Activated T-helper 2 cell treated with anti-CD3 and anti-CD28 coated beads, Interferon-gamma antibody, Interleukin-2, Interleukin-4, amounts not matched to agents 10 μg/mL and 5 μg/mL and 100 μg/mL, durations not matched to agents 14 hours and 24 hours and 36 hours (primary cell): ENCODE measurements at regions not wholly inside any gene's neighbourhood (a gene's known extent, or its start where the extent isn't known, plus 50 kb on each side); places are given as distances from the start of the nearest gene placed in this dataset.
"Not testable (repeated sequence)": the region's sequence is repeated elsewhere in the genome, so short reads cannot be mapped to it uniquely, and the experiment has no call there.

Experiments
- DNase-seq: peaks from one replicate; pipeline ENCODE4 v3.0.0; 2021; ENCODE audit warnings: low spot score
- H3K27ac Mint-ChIP-seq: one replicate; pipeline ENCODE4 v1.8.0; 2021; ENCODE audit warnings: mixed read lengths
- H3K27me3 Mint-ChIP-seq: one replicate; pipeline ENCODE4 v1.8.0; 2021; ENCODE audit warnings: low read depth, mixed read lengths
- H3K36me3 Mint-ChIP-seq: one replicate; pipeline ENCODE4 v1.8.0; 2021; ENCODE audit warnings: low read depth, mixed read lengths
- H3K4me1 Mint-ChIP-seq: one replicate; pipeline ENCODE4 v1.8.0; 2021; ENCODE audit warnings: low read depth, mixed read lengths
- H3K4me3 Mint-ChIP-seq: one replicate; pipeline ENCODE4 v1.8.0; 2021; ENCODE audit warnings: low read depth, mild to moderate bottlenecking, moderate library complexity, mixed read lengths
- H3K9me3 Mint-ChIP-seq: one replicate; pipeline ENCODE4 v1.8.0; 2021; ENCODE audit warnings: mixed read lengths
- intact Hi-C: fragments of 100-400 bp; cut with micrococcal nuclease; formaldehyde crosslinking; loops from one replicate; pipeline ENCODE4 v1.15.1; 2023

DNA sequence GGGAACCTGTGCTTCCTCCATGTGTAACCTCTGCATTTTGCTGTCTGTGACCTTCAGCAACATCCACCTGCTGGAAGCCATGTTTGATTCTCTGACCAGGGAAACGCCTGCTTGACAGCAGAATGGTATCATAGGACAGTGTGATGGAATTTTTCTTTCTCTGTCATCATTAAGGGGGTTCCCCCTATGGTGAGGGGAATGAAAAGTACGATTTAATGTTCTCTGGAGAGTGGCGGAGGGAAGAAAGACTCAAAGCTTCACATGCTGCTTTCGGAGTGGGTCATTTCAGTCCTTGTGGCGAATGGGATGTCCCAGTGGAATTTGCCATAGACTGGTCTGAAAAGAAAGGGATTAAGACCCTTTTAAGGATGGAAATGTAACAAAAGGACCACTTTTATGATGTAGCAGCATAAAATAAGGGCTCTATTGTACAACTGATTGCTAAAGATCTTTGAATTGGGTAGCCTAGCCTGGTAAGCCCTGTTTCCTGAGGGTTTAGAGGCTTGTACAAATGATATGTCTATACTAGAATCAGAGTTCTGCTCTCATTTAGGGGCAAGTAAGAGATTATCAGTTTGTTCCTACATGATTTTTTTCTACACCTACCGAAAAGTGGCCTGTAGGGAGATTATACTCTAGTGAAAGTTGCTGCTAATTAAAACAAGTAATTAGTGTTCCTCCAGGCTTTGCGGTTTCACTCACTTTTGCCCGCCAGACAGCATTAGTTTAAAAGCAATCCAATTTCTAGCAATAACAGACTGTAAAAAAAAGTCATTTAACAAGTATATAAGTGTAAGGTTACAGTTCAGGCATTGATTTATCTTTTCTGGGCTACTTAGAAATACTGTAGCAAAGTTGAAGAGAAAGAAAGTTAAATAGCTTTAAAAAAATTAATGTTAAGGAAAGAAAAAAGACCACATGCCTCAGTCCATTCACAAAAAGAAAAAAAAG is 904.5 kb downstream of the NR2F1-AS1 start:
- intact Hi-C loops: no loop called here
- H3K9me3 Mint-ChIP-seq: no peaks in the 10 kb centered on the region
- H3K27me3 Mint-ChIP-seq: no peaks in the 10 kb centered on the region
- H3K4me3 Mint-ChIP-seq: no peak overlapping the region
- DNase-seq: no peak
- no peaks in the 10 kb centered on the region for H3K36me3 Mint-ChIP-seq
- no peaks in the 10 kb centered on the region for H3K4me1 Mint-ChIP-seq
- no peak overlapping the region for H3K27ac Mint-ChIP-seq

DNA sequence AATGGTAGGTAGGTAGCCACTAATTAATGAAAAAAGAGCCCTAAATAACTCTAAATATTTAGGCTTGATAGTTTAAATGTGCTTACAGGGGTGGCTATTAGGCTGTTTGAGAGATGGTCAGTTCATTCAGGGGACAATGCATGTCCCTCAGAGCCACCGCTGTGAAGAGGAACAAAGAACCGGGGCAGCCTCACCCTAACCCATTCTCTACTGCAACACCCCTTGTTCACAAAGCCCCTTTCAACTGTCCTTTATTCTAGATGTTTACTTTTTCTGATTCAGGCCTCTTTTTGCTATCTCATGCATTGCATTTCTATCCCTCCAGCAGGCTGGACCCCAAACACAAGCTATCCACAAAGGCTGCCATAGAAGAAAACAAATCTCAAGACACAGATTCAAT is 906.7 kb downstream of the NR2F1-AS1 start:
- H3K9me3 Mint-ChIP-seq: no peaks in the 10 kb centered on the region
- H3K36me3 Mint-ChIP-seq: no peaks in the 10 kb centered on the region
- no peak for DNase-seq
- no peak overlapping the region for H3K27ac Mint-ChIP-seq
- intact Hi-C loops: no loop called here
- H3K4me3 Mint-ChIP-seq: no peak overlapping the region
- no peaks in the 10 kb centered on the region for H3K27me3 Mint-ChIP-seq
- no peaks in the 10 kb centered on the region for H3K4me1 Mint-ChIP-seq

DNA sequence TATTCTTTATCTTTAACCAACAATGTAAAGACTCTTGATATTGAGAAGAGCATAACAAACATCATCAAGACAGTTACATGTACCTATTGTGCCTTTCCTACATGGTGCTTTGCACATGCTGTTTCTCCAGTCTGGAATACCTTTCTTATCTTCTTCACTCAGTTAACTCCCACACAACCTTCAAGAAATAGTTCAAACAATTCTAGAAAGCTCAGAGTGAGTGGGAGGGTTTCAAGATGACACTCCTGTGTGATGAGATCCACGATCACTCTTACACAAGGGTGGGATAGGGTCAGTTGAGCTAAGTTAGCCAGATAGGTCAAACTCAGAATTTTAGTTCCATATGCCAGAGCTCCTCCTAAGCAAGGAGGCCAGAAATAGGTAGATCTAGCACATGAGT is 915.5 kb downstream of the NR2F1-AS1 start:
- no peaks in the 10 kb centered on the region for H3K4me1 Mint-ChIP-seq
- peaks cover 3% of the 10 kb centered on the region for H3K9me3 Mint-ChIP-seq
- intact Hi-C loops: no loop called here
- DNase-seq: no peak
- H3K27ac Mint-ChIP-seq: no peak overlapping the region
- H3K36me3 Mint-ChIP-seq: no peaks in the 10 kb centered on the region
- H3K4me3 Mint-ChIP-seq: no peak overlapping the region
- no peaks in the 10 kb centered on the region for H3K27me3 Mint-ChIP-seq

DNA sequence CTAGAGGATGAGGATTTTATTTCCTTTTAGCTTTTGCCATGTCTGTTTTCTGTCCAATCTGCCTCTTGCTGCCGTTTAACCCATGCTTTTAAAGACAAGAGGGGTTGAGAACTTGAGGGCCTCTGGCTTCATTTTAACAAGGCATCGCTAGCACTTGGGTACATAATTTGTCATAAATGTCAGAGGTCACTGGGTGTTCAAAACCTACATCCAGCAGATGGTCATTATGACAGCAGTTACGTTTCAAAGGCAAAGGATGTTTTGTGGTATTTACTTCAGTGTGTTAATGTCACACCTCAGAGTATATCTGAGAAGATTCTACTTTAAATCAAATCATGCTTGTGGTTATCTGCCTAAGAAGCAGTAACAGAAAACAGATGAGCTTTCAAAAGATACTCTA is 918.3 kb downstream of the NR2F1-AS1 start:
- Mint-ChIP-seq H3K4me1 (no peaks in the 10 kb centered on the region), H3K9me3 (peaks cover 7% of the 10 kb centered on the region), H3K36me3 (no peaks in the 10 kb centered on the region), H3K4me3 (no peak overlapping the region), H3K27me3 (no peaks in the 10 kb centered on the region), H3K27ac (no peak overlapping the region)
- no peak for DNase-seq
- intact Hi-C loops: no loop called here

DNA sequence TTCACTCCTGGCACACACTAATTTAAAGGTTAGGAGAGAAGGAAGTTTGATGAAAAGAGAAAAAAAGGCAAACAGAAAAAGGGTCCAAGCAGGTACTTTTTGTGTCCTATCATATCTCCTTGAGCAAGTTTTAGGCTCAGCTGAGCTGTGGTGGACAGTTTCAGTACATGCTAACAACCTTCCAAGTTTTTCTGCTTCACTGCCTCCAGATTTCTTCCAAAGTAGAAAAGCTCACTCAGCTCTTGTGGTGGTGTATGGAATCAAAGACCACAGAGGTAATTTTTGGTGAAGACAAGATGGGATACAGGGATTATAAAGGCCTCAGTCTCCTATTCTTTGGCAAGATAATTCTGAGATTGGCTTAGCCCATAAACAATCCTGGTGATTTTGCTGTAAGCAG is 921.8 kb downstream of the NR2F1-AS1 start:
- Mint-ChIP-seq H3K27me3 (no peaks in the 10 kb centered on the region), H3K4me3 (no peak overlapping the region), H3K4me1 (no peaks in the 10 kb centered on the region), H3K9me3 (peaks cover 13% of the 10 kb centered on the region), H3K27ac (no peak overlapping the region), H3K36me3 (no peaks in the 10 kb centered on the region)
- no peak for DNase-seq
- intact Hi-C loops: no loop called here

DNA sequence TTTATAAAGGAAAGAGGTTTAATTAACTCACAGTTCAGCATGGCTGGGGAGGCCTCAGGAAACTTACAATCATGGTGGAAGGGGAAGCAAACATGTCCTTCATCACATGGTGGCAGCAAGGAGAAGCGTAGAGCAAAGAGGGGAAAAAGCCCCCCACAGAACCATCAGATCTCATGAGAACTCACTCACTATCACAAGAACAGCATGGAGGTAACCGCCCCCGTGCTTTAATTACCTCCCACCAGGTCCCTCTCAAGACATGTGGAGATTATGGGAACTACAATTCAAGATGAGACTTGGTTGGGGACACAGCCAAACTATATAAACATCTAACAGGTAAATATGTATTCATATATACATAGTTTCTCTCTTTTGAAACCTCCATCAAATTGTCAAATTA is 926.4 kb downstream of the NR2F1-AS1 start:
- H3K36me3 Mint-ChIP-seq, H3K4me3 Mint-ChIP-seq, DNase-seq, intact Hi-C loops, H3K27ac Mint-ChIP-seq, H3K4me1 Mint-ChIP-seq, H3K27me3 Mint-ChIP-seq: not testable (repeated sequence)
- H3K9me3 Mint-ChIP-seq: peaks cover 13% of the 10 kb centered on the region

DNA sequence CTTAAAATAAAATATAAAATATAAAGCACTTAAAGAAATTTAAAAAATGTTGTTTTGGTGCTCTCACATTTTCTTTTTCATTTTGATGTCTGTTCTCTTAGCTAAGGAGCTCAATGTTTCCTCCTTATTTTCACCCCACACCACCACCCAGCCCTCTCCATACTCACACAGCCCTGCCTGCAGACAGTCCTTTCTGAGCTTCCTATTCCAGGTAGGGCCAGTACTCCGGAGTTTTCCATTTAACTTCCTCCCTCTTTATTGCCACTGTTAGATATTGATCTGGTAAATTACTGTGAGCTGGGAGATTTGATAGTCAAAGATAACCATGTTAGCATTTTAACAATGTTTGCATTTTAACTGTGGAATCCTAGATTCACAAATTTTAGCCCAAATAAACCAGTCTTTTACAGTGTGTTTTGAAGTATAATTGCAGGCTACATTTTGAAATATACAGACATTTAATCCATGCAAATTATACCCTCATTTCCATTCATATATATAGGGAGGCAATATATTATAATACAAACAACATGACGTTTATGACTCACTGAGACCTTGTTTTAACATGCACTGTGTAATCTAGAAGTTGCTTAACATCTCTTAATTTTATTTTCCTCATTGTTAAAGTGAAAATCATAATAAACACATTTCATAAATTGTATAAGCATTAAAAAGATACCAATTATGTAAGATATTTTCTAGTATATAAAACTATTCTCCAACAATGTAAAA is 927.1 kb downstream of the NR2F1-AS1 start:
- peaks cover 13% of the 10 kb centered on the region for H3K9me3 Mint-ChIP-seq
- no peaks in the 10 kb centered on the region for H3K36me3 Mint-ChIP-seq
- no peaks in the 10 kb centered on the region for H3K27me3 Mint-ChIP-seq
- H3K4me3 Mint-ChIP-seq: no peak overlapping the region
- DNase-seq: no peak
- H3K27ac Mint-ChIP-seq: no peak overlapping the region
- H3K4me1 Mint-ChIP-seq: no peaks in the 10 kb centered on the region
- intact Hi-C loops: no loop called here

DNA sequence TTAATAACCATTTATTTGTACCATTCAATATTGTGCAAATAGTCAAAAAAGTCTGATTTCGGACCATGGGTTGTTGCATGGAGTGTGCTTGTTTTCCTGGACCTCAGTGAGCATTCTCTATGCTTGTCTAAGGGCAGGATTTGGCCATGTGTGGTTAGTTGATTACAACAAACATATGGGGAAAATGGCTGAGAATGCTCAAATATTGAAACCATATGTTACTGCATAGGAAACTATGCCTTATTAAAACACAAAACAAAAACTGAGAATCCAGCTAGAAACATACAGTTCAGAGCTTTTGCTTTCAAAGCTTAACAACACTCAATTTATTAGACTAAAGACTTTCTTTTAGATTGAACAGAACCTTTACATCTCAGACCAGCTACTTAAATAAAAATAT is 928.3 kb downstream of the NR2F1-AS1 start:
- Mint-ChIP-seq H3K4me3 (no peak overlapping the region), H3K27me3 (no peaks in the 10 kb centered on the region), H3K9me3 (peaks cover 9% of the 10 kb centered on the region), H3K4me1 (no peaks in the 10 kb centered on the region), H3K36me3 (no peaks in the 10 kb centered on the region), H3K27ac (no peak overlapping the region)
- intact Hi-C loops: no loop called here
- no peak for DNase-seq

DNA sequence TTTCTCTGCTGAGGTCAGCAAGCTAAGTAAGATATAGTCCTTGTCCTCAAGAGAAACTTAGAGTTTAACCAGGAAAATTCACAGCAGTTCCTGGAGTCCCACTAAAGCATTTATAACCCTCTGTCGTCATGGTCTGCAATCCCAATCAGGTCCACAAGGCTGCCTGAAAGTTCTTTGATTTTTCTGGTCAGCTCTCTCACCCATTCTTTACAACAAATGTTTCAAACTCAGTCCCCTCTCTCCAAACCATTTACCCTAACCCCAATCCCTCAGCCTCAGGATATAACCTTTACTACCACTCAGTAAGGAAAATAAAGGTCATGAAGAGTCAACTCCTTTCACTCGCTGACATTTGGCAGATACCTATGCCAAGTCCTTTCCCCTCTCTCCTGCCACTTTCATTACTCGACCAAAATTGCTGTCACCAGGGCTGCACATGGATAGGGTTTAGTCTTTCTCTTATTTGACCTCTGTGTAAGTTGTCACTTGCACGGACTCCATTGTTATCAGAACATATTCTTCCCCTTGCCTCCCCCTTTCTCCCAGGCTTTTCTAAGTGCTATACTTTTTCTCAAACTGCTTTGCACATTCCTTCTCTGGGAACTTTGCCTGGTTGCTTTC is 936.6 kb downstream of the NR2F1-AS1 start:
- intact Hi-C loops: no loop called here
- Mint-ChIP-seq H3K9me3 (no peaks in the 10 kb centered on the region), H3K4me1 (no peaks in the 10 kb centered on the region), H3K27me3 (no peaks in the 10 kb centered on the region), H3K36me3 (no peaks in the 10 kb centered on the region), H3K4me3 (no peak overlapping the region), H3K27ac (no peak overlapping the region)
- DNase-seq: no peak

DNA sequence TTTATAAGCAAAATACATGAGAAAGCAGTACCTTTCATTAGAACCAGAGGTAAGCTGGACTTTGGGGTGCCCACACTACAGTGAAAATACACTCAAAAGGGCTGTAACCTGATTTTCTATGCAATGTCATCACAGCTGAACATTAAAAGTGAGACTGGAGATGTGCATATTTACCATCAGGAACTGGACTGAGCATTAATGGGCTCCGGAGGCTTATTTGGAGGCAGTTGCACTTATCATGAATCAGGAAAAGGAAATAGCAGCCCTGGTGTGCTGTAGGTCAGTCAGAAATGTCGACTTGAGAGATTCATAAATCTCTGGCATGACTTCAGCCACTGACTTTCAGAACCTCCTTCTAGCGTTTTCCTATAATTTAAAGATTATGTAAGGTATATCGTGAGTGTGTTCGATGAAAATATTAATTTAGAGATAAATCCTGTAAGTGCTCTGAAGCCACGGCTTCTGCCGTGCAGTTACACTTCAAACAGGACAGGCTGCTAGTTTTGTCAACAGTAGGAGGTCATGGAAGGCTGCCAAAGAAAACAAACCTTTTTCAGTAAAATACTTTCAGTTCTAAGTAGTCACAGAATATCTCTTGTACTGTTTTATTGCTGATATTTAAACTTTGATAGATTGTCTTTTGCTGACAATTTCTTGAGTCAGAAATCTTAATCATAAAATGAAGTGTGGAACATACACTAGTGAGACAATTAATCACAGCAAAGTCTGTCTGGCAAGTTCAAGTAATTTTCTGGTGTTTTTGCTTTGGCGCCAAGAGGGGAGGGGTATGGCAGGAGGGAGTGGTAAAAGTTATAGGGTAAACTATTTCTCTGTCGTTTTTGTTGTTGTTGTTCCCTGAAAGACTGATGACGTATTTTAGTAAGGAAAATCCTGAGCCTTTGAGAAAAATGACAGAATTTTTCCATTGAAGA is 939.7 kb downstream of the NR2F1-AS1 start:
- no peak overlapping the region for H3K4me3 Mint-ChIP-seq
- no peaks in the 10 kb centered on the region for H3K9me3 Mint-ChIP-seq
- intact Hi-C loops: no loop called here

DNA sequence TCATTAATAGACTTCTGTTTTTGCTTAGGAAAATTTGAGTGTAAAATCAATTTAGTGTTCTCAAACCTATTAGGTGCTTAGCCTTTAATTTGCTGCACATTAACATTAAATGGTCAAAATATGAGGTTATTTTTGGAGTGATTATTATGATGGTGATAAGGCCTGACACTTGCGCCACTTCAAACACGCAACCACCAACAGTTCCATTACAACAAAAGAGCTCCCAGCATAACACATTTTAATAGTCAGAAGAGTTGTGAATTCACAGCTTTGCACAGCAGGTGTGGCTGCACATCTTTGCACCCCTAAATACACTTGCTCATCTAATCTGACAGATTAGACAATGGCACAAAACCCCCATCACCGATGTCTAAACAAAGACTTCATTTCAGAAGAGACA is 940.7 kb downstream of the NR2F1-AS1 start:
- intact Hi-C loops: no loop called here
- DNase-seq: no peak
- Mint-ChIP-seq H3K36me3 (no peaks in the 10 kb centered on the region), H3K4me3 (no peak overlapping the region), H3K27ac (no peak overlapping the region), H3K27me3 (no peaks in the 10 kb centered on the region), H3K4me1 (no peaks in the 10 kb centered on the region), H3K9me3 (no peaks in the 10 kb centered on the region)

More for the DNA sequence above, 939.7 kb downstream of the NR2F1-AS1 start:
- no peak for DNase-seq
- Mint-ChIP-seq H3K4me1 (no peaks in the 10 kb centered on the region), H3K27ac (no peak overlapping the region), H3K27me3 (no peaks in the 10 kb centered on the region), H3K36me3 (no peaks in the 10 kb centered on the region)

DNA sequence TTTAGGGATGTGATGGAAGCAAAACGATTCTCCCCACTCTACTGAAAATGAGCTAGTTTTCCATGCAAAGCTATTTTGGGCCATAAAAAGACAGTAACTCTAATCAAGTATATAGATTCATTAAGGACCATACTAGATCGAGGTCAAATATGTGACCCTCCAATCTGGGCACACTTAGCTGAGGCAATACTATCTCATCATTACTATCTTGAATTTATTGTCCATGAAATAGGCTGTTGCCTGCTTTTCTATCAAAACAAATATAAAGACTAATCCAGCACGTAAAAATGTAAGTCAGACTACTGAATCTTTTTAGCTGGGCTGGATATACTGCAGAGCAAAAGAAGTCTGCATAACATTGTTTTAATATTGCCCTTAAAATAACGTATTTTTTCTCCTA is 943.1 kb downstream of the NR2F1-AS1 start:
- intact Hi-C loops: no loop called here
- H3K4me3 Mint-ChIP-seq: no peak overlapping the region
- H3K4me1 Mint-ChIP-seq: no peaks in the 10 kb centered on the region
- H3K27ac Mint-ChIP-seq: no peak overlapping the region
- no peaks in the 10 kb centered on the region for H3K36me3 Mint-ChIP-seq
- no peak for DNase-seq
- peaks cover 4% of the 10 kb centered on the region for H3K9me3 Mint-ChIP-seq
- H3K27me3 Mint-ChIP-seq: no peaks in the 10 kb centered on the region
